Fibroblast of lung (primary cell): ENCODE measurements at regions not wholly inside any gene's neighbourhood (a gene's known extent, or its start where the extent isn't known, plus 50 kb on each side); places are given as distances from the start of the nearest gene placed in this dataset.

ENCODE experiments used
- CTCF ChIP-seq, 2 donors: IDR thresholded peaks in 1 of 2; conservative IDR thresholded peaks in 1 of 2; 1 replicate in 1 of 2; 2 replicates in 1 of 2; pipeline ENCODE4 v1.5.1; 2011 to 2012; ENCODE audit warnings: low read length in 2 of 2, control low read depth in 1 of 2, inconsistent platforms in 1 of 2, low read depth in 1 of 2, mild to moderate bottlenecking in 1 of 2
- EZH2 ChIP-seq: IDR thresholded peaks from 2 replicates; pipeline ENCODE4 v1.5.1; 2012; ENCODE audit warnings: low read length, control low read depth, mild to moderate bottlenecking; ENCODE audit errors: missing control alignments

GRCh38 chr2:49843314-49843713 is 689.0 kb upstream of the FSHR start:
- TF ChIP-seq CTCF (conservative IDR thresholded peaks at IDR 0.05 in 1 of 2, IDR thresholded peaks at IDR 0.05 in 1 of 2; ENCODE audit: low read depth in 1 of 2, low read length in 2 of 2) (no peak), EZH2 (no peak)
